DLD1 (cell line): ENCODE measurements at regions not wholly inside any gene's neighbourhood (a gene's known extent, or its start where the extent isn't known, plus 50 kb on each side); places are given as distances from the start of the nearest gene placed in this dataset.

Source experiments
- in situ Hi-C: cut with HindIII; loops from 2 replicates; pipeline ENCODE4 v1.10.0; 2017; ENCODE audit warnings: low sequenced_read_pairs

GRCh38 chr11:27216270-27217149 is 146.5 kb downstream of the CCDC34 start:
- in situ Hi-C loops, result no loop called here

- in situ Hi-C loops, result no loop called here
Measured at GRCh38 chr11:27215471-27216269, 147.3 kb downstream of the CCDC34 start.

- in situ Hi-C loops, result no loop called here
Measured at GRCh38 chr11:27214713-27215112, 148.3 kb downstream of the CCDC34 start.

GRCh38 chr11:27213232-27213660 is 149.8 kb downstream of the CCDC34 start:
- in situ Hi-C loops, result no loop called here

- in situ Hi-C loops, result no loop called here
Measured at GRCh38 chr11:27212248-27212780, 150.7 kb downstream of the CCDC34 start.

- in situ Hi-C loops, result no loop called here
Measured at GRCh38 chr11:27211370-27212127, 151.5 kb downstream of the CCDC34 start.

GRCh38 chr11:27210531-27210930 is 152.5 kb downstream of the CCDC34 start:
- in situ Hi-C loops, result no loop called here

- in situ Hi-C loops, result loop anchor here (10.0 kb wide), 1 partner anchor 275 kb away; no protein-coding TSS in a partner anchor
Measured at GRCh38 chr11:27209562-27210005, 153.4 kb downstream of the CCDC34 start.

GRCh38 chr11:27208846-27209245 is 154.2 kb downstream of the CCDC34 start:
- in situ Hi-C loops, result loop anchor here (10.0 kb wide), 1 partner anchor 276 kb away; no protein-coding TSS in a partner anchor

GRCh38 chr11:27207025-27207650 is 155.9 kb downstream of the CCDC34 start:
- in situ Hi-C loops, result loop anchor here (10.0 kb wide), 1 partner anchor 278 kb away; no protein-coding TSS in a partner anchor

GRCh38 chr11:27205779-27206570 is 157.0 kb downstream of the CCDC34 start:
- in situ Hi-C loops, result loop anchor here (10.0 kb wide), 1 partner anchor 279 kb away; no protein-coding TSS in a partner anchor

- in situ Hi-C loops, result loop anchor here (10.0 kb wide), 1 partner anchor 280 kb away; no protein-coding TSS in a partner anchor
Measured at GRCh38 chr11:27205250-27205649, 157.8 kb downstream of the CCDC34 start.

- in situ Hi-C loops, result loop anchor here (5.0 to 10.0 kb wide), 2 partner anchors 43 to 280 kb away; no protein-coding TSS in a partner anchor
Measured at GRCh38 chr11:27204529-27204928, 158.5 kb downstream of the CCDC34 start.

- in situ Hi-C loops, result loop anchor here (5.0 to 10.0 kb wide), 2 partner anchors 44 to 282 kb away; no protein-coding TSS in a partner anchor
Measured at GRCh38 chr11:27203077-27203647, 159.9 kb downstream of the CCDC34 start.

GRCh38 chr11:27201454-27202302 is 161.1 kb downstream of the BBOX1 start:
- in situ Hi-C loops, result loop anchor here (5.0 to 10.0 kb wide), 2 partner anchors 46 to 283 kb away; no protein-coding TSS in a partner anchor

GRCh38 chr11:27200779-27201453 is 160.3 kb downstream of the BBOX1 start:
- in situ Hi-C loops, result loop anchor here (5.0 to 10.0 kb wide), 2 partner anchors 46 to 284 kb away; no protein-coding TSS in a partner anchor
